Loucy (cell line): ENCODE measurements at regions not wholly inside any gene's neighbourhood (a gene's known extent, or its start where the extent isn't known, plus 50 kb on each side); places are given as distances from the start of the nearest gene placed in this dataset.

Experiments
- H2AFZ ChIP-seq: fragments of 200-600 bp; sonication (generic); 2 replicates; pipeline ENCODE4 v1.6.0; 2016; ENCODE audit warnings: antibody characterized with exemption, mild to moderate bottlenecking, low read length, moderate library complexity
- H3F3A ChIP-seq: fragments of 200-600 bp; 2 replicates; pipeline ENCODE4 v1.6.0; 2016; ENCODE audit warnings: antibody characterized with exemption, low read depth, mild to moderate bottlenecking
- H3K27me3 ChIP-seq: fragments of 200-600 bp; sonication (generic); 2 replicates; pipeline ENCODE4 v1.6.1; 2014; ENCODE audit warnings: low read length, mild to moderate bottlenecking; ENCODE audit not compliant: insufficient read depth, poor library complexity, severe bottlenecking
- H3K36me3 ChIP-seq: fragments of 200-600 bp; sonication (generic); 2 replicates; pipeline ENCODE4 v1.6.1; 2016; ENCODE audit warnings: low read length; ENCODE audit not compliant: insufficient read depth
- H3K4me1 ChIP-seq: fragments of 200-600 bp; sonication (generic); 2 replicates; pipeline ENCODE4 v1.5.1; 2014; ENCODE audit warnings: low read length, mild to moderate bottlenecking; ENCODE audit not compliant: insufficient read depth, poor library complexity, severe bottlenecking
- H3K4me2 ChIP-seq: fragments of 200-600 bp; sonication (generic); 2 replicates; pipeline ENCODE4 v1.6.0; 2014; ENCODE audit warnings: antibody characterized with exemption, low read length, low read depth, mild to moderate bottlenecking; ENCODE audit not compliant: poor library complexity, severe bottlenecking
- H3K4me3 ChIP-seq: fragments of 200-600 bp; sonication (generic); 2 replicates; pipeline ENCODE4 v1.5.1; 2014; ENCODE audit warnings: low read length, mild to moderate bottlenecking, mixed read lengths; ENCODE audit not compliant: poor library complexity, severe bottlenecking
- H3K79me2 ChIP-seq: fragments of 200-600 bp; sonication (generic); 2 replicates; pipeline ENCODE4 v1.6.1; 2014; ENCODE audit warnings: low read length; ENCODE audit not compliant: insufficient read depth
- H3K9ac ChIP-seq: fragments of 200-600 bp; sonication (generic); 2 replicates; pipeline ENCODE4 v1.6.0; 2014; ENCODE audit warnings: mild to moderate bottlenecking, low read depth, low read length, moderate library complexity; ENCODE audit not compliant: poor library complexity, severe bottlenecking
- H3K9me2 ChIP-seq: fragments of 200-600 bp; sonication (generic); replicated peaks from 2 replicates; pipeline ENCODE4 v1.6.1; 2016; ENCODE audit warnings: low read depth, low read length, mixed read lengths
- H3K9me3 ChIP-seq: fragments of 200-600 bp; sonication (generic); 2 replicates; pipeline ENCODE4 v1.6.1; 2014; ENCODE audit warnings: mild to moderate bottlenecking, antibody characterized with exemption, low read length, low read depth; ENCODE audit not compliant: insufficient read depth
- H4K20me1 ChIP-seq: fragments of 200-600 bp; sonication (generic); 2 replicates; pipeline ENCODE4 v1.6.0; 2014; ENCODE audit warnings: antibody characterized with exemption, low read length, mild to moderate bottlenecking; ENCODE audit not compliant: insufficient read depth, poor library complexity, severe bottlenecking
- CTCF ChIP-seq: fragments of 200-600 bp; sonication (generic); conservative IDR thresholded peaks from 2 replicates; pipeline ENCODE4 v1.5.1; 2014; ENCODE audit warnings: mild to moderate bottlenecking, antibody characterized with exemption, low read length
- EZH2phosphoT487 ChIP-seq: fragments of 200-600 bp; IDR thresholded peaks from 2 replicates; pipeline ENCODE4 v1.6.1; 2018; ENCODE audit warnings: antibody characterized with exemption, mild to moderate bottlenecking, moderate library complexity, borderline replicate concordance

- no peaks in the 10 kb centered on the region for H3K4me1 ChIP-seq
- H3K36me3 ChIP-seq = no peaks in the 10 kb centered on the region
- TF ChIP-seq EZH2phosphoT487 = no peak
- no peak for TF ChIP-seq CTCF
- H3K9ac ChIP-seq = no peak overlapping the region
- H2AFZ ChIP-seq = no peak overlapping the region
- H3K4me2 ChIP-seq = no peak overlapping the region
- H3K9me2 ChIP-seq = no peaks in the 10 kb centered on the region
- no peaks in the 10 kb centered on the region for H3K27me3 ChIP-seq
- no peaks in the 10 kb centered on the region for H3F3A ChIP-seq
- no peaks in the 10 kb centered on the region for H4K20me1 ChIP-seq
- no peaks in the 10 kb centered on the region for H3K79me2 ChIP-seq
- no peak overlapping the region for H3K4me3 ChIP-seq
- no peaks in the 10 kb centered on the region for H3K9me3 ChIP-seq
Observed at GRCh38 chr7:11923376-11923930, 91.5 kb upstream of the THSD7A start.

GRCh38 chr7:11931307-11931706, 99.3 kb upstream of the THSD7A start:
- no peak overlapping the region for H3K4me2 ChIP-seq
- H3K36me3 ChIP-seq = no peaks in the 10 kb centered on the region
- no peaks in the 10 kb centered on the region for H3K79me2 ChIP-seq
- no peaks in the 10 kb centered on the region for H3K9me3 ChIP-seq
- no peak overlapping the region for H2AFZ ChIP-seq
- no peak overlapping the region for H3K9ac ChIP-seq
- no peaks in the 10 kb centered on the region for H4K20me1 ChIP-seq
- no peaks in the 10 kb centered on the region for H3K27me3 ChIP-seq
- TF ChIP-seq EZH2phosphoT487 = no peak
- no peak for TF ChIP-seq CTCF
- H3K4me3 ChIP-seq = no peak overlapping the region
- no peaks in the 10 kb centered on the region for H3K4me1 ChIP-seq
- no peaks in the 10 kb centered on the region for H3F3A ChIP-seq
- H3K9me2 ChIP-seq = no peaks in the 10 kb centered on the region

DNA sequence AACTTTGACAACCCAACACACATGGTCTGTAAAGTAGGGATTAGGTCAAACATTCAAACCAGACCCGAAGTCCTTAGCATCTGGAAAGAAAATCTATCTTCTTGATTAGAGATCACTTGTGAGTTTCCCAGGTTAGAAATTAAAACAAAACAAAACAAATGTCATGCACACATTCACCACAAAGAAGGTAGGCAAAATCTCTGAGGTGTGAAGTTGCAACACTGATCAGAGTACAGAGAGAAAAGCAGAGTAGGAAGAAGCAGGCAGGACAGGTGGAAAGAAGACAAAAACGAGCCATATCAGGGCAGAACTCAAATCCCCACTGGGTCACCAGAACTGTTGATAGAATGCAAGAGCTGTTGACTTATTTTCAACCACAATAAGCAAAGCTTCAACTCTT, 102.8 kb upstream of the THSD7A start:
- Histone ChIP-seq H3K4me2 (no peak overlapping the region), H2AFZ (no peak overlapping the region), H3K4me1 (no peaks in the 10 kb centered on the region), H3K9me2 (no peaks in the 10 kb centered on the region), H3K4me3 (no peak overlapping the region), H3K79me2 (no peaks in the 10 kb centered on the region), H3K9me3 (no peaks in the 10 kb centered on the region), H3K27me3 (no peaks in the 10 kb centered on the region), H3K9ac (no peak overlapping the region), H4K20me1 (no peaks in the 10 kb centered on the region), H3F3A (no peaks in the 10 kb centered on the region), H3K36me3 (no peaks in the 10 kb centered on the region)
- no peak for TF ChIP-seq CTCF
- TF ChIP-seq EZH2phosphoT487 = no peak
